Activated T-cell treated with anti-CD3 and anti-CD28 coated beads for 48 hours (primary cell): ENCODE measurements at regions not wholly inside any gene's neighbourhood (a gene's known extent, or its start where the extent isn't known, plus 50 kb on each side); places are given as distances from the start of the nearest gene placed in this dataset.

Source experiments
- DNase-seq: peaks from one replicate; pipeline ENCODE4 v3.0.0-alpha.2; 2020; ENCODE audit warnings: low read depth

- DNase-seq, result no peak
Observed at GRCh38 chr20:23279836-23280235, 70.8 kb upstream of the NXT1 start.

GRCh38 chr20:23278172-23278571 lies 72.4 kb upstream of the NXT1 start:
- DNase-seq, result no peak

GRCh38 chr20:23277316-23277715 lies 73.3 kb upstream of the NXT1 start:
- no peak for DNase-seq

GRCh38 chr20:23273776-23274175 lies 76.8 kb upstream of the NXT1 start:
- DNase-seq, result no peak

- DNase-seq, result no peak
Observed at GRCh38 chr20:23272176-23273029, 78.2 kb upstream of the NXT1 start.

GRCh38 chr20:23270382-23270911 lies 80.1 kb upstream of the NXT1 start:
- DNase-seq, result no peak

- DNase-seq, result no peak
Observed at GRCh38 chr20:23269954-23270353, 80.6 kb upstream of the NXT1 start.

- DNase-seq, result no peak
Observed at GRCh38 chr20:23268792-23269354, 81.7 kb upstream of the NXT1 start.

- DNase-seq, result no peak
Observed at GRCh38 chr20:23267909-23268308, 82.7 kb upstream of the NXT1 start.

- no peak for DNase-seq
Observed at GRCh38 chr20:23266530-23267398, 83.8 kb upstream of the NXT1 start.

- no peak for DNase-seq
Observed at GRCh38 chr20:23265226-23265625, 85.4 kb upstream of the NXT1 start.

- no peak for DNase-seq
Observed at GRCh38 chr20:23264545-23264944, 86.0 kb upstream of the NXT1 start.

GRCh38 chr20:23260181-23260840 lies 90.3 kb upstream of the NXT1 start:
- no peak for DNase-seq

- DNase-seq, result no peak
Observed at GRCh38 chr20:23258747-23259121, 91.9 kb upstream of the NXT1 start.

- DNase-seq, result no peak
Observed at GRCh38 chr20:23257848-23258746, 92.5 kb upstream of the NXT1 start.

GRCh38 chr20:23257106-23257761 lies 93.4 kb upstream of the NXT1 start:
- DNase-seq, result no peak

GRCh38 chr20:23255716-23256385 lies 94.7 kb upstream of the NXT1 start:
- no peak for DNase-seq

- DNase-seq, result no peak
Observed at GRCh38 chr20:23255106-23255505, 95.5 kb upstream of the NXT1 start.

GRCh38 chr20:23254505-23254904 lies 96.1 kb upstream of the NXT1 start:
- no peak for DNase-seq

GRCh38 chr20:23254034-23254433 lies 96.6 kb upstream of the NXT1 start:
- DNase-seq, result no peak
